Skin of body (tissue), 1 donor: ENCODE measurements at regions not wholly inside any gene's neighbourhood (a gene's known extent, or its start where the extent isn't known, plus 50 kb on each side); places are given as distances from the start of the nearest gene placed in this dataset.
"Not testable (repeated sequence)": the region's sequence is repeated elsewhere in the genome, so short reads cannot be mapped to it uniquely, and the experiment has no call there.

ENCODE experiments used
- DNase-seq: peaks from one replicate; lab custom pipeline; 2025; lab: John Stamatoyannopoulos, UW

- no peak for DNase-seq
Observed at GRCh38 chr3:146772211-146772743, 167.1 kb upstream of the PLSCR5 start.

- no peak for DNase-seq
Observed at GRCh38 chr3:146770881-146771280, 165.7 kb upstream of the PLSCR5 start.

DNA sequence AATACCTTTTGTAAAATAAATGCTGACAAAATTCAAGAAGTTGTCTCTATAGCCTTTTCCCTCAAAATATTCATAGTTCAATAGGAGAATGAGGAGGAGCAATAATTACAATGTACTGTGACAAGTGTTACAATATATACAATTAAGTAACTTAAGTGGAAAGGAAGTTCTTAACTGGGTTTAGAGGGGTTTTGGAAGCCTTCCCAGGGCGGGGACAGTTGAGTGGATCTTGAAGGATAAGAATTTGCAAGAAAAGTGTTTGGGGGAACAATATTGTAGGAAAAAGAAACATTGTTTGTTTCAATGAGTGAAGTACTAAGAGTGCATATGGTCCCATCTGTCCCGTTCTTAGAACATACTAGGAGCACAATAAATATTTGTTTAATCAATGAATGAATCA lies 165.2 kb upstream of the PLSCR5 start:
- DNase-seq = no peak

- no peak for DNase-seq
Observed at GRCh38 chr3:146757759-146758158, 152.6 kb upstream of the PLSCR5 start.

DNA sequence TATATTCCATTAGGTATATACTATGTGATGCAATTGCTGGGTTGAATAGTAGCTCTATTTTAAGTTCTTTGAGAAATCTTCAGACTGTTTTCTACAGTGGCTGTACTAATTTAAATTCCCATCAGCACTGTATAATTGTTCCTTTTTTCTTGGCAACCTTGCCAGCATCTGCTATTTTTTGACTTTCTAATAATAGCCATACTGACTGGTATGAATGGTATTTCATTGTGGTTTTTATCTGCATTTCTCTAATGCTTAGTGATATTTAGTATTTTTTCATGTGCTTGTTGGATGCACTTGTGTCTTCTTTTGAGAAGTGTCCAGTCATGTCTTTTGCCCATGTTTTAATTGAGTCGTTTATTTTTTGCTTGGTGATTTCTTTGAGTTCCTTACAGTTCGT lies 145.1 kb upstream of the PLSCR5 start:
- DNase-seq = no peak

- peak; percentile 7 for DNase-seq
Observed at GRCh38 chr3:146747928-146748327, 142.8 kb upstream of the PLSCR5 start.

- DNase-seq = no peak
Observed at GRCh38 chr3:146747051-146747450, 141.9 kb upstream of the PLSCR5 start.

DNA sequence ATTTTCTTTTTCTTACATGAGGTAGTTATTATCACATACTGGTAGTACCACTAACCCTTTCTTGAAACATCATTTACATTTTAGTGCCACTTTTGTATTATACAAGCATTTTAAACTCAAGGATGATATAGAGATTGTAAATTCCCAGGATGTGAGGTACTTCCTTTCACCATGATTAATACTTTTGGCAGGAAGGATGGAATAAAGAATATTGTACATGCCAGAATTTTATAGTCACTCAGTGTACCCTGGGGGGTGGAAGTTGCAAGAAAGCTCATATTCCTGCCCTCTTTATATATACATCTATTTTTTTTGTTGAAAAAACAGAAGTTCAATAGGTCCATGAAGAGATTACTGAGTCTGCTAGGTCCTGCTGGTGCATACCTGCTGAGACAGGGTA lies 141.0 kb upstream of the PLSCR5 start:
- DNase-seq = no peak

DNA sequence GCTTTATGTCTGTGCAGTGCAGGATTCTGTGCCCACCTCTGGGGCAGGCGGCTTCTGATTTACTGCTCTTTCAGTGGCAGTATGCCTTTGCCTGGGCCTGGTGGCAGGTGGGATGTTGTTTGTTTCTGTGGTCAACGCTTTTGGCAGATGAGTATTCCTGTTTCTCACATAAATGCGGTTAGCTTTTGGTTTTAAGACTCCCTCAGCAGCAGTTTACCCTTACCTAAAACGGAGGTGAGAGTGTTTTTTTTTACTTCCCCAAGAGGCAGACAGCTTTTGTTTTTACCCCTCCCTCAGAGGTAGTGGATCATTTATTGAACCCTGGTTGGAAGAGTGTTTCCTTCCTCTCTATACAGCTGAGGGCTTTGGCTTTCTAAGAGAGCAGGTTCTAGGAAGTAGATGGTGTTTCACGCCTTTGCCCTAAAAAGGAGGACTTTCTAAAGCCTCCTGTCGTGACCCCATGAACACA lies 134.1 kb upstream of the PLSCR5 start:
- no peak for DNase-seq

DNA sequence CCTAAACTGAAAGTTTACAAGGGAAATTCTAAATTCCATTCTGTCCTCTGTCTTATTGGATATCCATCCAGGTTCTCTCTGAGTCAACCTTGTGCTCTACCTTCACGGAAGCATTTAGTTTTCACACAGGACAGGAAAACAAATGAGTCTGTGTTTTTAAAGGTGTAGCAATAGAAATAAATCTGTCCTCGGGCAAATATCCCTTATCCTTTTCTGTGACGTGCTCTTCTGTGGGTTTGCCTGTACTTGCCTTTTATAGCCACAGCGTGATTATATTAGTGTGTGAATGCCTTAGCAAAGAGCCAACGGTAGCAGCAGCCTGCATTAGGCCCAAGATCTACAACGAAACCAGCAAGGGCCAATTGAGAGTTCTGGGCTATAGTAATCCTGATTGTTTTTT lies 127.2 kb upstream of the PLSCR5 start:
- DNase-seq = no peak

DNA sequence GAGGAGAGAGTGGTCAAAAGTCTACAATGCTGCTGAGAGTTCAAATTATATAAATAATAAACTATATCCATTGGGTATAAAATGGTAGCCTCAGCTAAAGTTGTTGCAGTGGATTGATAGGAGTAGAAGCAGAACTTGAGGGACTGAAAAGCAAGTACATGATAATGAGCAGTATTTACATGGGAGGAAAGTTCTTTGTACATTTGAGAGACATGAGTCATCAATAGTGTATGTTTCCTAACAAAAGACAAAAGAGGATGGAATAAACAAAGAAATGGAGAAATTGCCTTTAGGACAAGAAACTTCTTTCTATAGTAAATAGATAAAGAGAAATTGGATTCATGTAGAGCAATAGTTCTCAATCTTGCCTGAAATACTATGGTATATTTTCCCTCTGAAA lies 110.0 kb upstream of the PLSCR5 start:
- no peak for DNase-seq

- peak; percentile 1 for DNase-seq
Observed at GRCh38 chr3:146712806-146713205, 107.7 kb upstream of the PLSCR5 start.

DNA sequence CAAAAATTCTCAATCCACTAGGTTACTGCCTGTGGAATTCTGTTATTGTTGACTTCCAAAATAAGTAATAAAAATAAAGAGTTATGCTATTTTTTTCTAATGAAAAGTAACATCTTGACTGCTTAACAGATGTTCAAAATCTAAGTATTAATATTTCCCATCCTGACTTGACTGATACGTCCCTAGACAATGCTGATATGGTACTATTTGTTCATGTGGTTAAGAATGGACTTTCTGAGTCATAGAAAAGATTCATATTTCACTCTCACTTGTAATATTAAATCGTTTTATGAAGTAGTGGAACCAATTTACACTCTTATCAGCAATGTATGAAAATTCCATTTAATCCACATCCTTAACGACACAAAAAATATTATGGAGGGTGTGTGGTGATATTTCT lies 104.8 kb upstream of the PLSCR5 start:
- no peak for DNase-seq

DNA sequence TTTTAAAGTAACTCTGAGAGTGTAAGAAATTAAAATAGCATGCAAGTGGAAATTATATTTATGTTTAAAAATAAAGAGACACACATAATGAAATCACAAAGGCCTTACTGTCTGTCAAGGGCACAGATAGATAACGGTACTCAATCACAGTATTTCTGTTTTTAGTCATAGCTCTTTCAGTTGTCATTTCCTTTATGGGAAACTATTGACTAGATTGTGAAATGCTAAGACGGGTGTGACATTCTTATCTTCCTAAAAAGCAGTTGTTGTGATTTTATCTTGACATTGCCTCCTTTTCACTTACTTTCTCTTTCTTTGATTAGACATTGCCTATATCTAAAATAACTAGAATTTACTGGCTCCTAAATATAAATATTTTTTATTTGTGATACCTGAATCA lies 100.1 kb upstream of the PLSCR5 start:
- DNase-seq = no peak

- DNase-seq = no peak
Observed at GRCh38 chr3:146702237-146702636, 97.1 kb upstream of the PLSCR5 start.

DNA sequence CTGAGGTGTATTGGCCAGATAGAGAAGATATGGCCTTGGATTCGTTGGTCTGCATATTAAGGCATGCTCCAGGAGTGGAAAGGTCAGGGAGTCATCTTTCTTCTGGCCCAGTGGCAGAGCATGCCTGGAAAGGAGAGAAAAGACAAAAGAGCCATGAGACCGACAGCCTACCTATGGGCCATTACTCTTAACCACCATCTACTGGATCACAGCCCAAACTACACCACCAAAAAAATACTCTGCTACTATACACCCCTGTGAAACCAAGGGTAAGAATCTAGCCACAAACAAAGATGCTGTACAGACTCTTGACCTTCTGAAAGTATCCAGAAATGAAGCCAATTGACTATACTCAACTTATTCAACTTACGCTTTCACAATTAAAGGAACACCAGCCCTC lies 96.1 kb upstream of the PLSCR5 start:
- no peak for DNase-seq

- DNase-seq = not testable (repeated sequence)
Observed at GRCh38 chr3:146700025-146700424, 94.9 kb upstream of the PLSCR5 start.

DNA sequence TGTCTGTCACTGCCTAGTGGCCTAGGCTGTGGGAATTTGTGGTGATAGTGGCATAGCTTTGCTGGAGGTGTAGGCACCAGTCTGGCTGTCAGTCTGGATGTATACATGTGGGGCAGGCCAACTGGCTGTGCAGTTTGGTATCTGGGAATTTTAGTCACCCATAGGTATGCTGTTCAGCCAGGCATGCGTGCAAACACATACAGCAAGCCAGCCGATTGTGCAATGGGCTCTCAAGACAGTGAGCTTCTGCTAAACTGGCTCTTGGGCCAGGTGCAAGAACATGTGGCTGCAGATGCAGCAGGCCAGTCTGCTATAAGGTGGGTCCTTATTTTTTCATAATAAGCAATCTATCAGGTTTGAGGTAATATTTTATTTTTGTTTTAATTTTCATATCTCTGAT lies 87.1 kb upstream of the PLSCR5 start:
- DNase-seq = no peak

DNA sequence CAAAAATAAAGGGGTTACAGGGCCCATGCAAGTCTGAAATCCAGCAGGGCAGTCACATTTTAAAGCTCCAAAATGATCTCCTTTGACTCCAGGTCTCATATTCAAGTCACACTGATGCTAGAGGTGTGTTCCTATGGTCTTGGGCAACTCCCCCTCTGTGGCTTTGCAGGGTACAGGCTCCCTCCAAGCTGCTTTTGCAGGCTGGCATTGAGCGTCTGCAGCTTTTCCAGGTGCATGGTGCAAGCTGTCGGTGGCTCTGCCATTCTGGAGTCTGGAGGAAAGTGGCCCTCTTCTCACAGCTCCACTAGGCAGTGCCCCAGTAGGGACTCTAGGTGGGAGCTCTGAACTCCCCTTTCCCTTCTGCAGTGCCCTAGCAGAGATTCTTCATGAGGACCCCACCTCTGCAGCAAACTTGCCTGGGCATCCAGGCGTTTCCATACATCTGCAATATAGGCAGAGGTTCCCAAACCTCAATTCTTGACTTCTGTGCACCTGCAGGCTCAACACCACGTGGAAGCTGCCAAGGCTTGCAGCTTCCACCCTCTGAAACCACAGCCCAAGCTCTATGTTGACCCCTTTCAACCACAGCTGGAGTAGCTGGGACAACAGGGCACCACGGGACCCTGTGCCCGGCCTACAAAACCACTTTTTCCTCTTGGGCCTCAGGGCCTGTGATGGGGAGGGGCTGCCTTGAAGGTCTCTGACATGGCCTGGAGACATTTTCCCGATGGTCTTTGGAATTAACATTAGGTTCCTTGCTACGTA lies 80.1 kb upstream of the PLSCR5 start:
- DNase-seq = no peak

- DNase-seq = no peak
Observed at GRCh38 chr3:146682171-146682570, 77.0 kb upstream of the PLSCR5 start.

DNA sequence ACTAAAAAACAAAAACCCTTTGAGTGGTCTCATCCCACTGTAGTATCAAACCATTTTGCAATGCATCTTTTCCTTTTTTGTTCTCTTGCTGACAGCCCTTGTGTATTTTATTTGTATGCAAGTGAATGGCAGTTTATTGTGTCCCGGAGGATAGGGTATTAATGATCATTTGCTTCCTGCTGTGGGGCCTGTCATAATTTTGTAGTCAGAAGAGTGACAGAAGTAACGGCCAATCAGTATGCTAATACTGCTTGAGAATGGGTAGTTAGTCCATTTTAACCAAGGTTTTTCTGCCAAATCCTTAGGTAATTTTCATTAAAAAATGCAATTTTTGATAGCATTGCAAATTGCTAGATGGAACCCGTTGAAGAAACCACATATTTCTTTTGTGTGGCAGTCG lies 75.5 kb upstream of the PLSCR5 start:
- no peak for DNase-seq

- no peak for DNase-seq
Observed at GRCh38 chr3:146679995-146680394, 74.8 kb upstream of the PLSCR5 start.

DNA sequence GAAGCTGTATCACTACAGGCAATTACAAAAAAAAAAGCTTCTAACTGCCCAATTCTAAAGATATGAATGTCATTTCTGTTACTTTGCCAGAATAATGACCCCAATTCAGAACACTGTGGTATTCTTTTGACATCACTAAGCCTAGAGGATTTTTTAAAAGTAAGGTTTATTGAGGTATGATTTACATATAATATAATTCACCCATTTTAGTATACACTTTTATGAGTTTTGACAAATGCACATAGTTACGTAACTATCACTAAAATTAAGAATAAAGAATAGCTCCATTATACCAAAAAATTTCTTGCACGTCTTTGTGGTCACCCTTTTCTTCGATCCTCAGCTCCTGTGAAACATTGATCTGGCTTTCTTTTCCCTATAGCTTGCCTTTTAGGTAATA lies 74.0 kb upstream of the PLSCR5 start:
- DNase-seq = no peak
